ENCODE measurements at regions not wholly inside any gene's neighbourhood (a gene's known extent, or its start where the extent isn't known, plus 50 kb on each side); places are given as distances from the start of the nearest gene placed in this dataset.

DNA sequence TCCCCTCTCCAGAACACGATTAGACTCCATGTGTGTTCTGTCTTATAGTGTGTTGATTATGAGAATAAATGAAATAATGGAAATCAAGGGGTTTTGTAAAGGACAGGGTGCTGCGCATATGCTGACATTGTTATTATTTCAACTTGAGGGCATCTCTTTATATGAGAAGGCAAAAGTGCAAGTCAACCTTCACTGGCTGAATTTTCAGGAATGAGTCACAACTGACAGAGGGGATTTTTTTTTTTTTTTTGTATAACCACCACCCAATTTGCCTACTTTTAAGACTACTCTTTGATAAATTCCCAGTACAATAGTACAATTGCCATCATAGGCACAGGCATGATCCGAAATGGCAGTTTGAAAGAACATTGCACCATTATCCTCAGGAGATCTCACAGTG lies 419.2 kb upstream of the NMUR2 start:
- no peak for TF ChIP-seq POLR2AphosphoS5 (IDR thresholded peaks at IDR 0.05; ENCODE audit: low read depth)
- TF ChIP-seq, protein P1, sequence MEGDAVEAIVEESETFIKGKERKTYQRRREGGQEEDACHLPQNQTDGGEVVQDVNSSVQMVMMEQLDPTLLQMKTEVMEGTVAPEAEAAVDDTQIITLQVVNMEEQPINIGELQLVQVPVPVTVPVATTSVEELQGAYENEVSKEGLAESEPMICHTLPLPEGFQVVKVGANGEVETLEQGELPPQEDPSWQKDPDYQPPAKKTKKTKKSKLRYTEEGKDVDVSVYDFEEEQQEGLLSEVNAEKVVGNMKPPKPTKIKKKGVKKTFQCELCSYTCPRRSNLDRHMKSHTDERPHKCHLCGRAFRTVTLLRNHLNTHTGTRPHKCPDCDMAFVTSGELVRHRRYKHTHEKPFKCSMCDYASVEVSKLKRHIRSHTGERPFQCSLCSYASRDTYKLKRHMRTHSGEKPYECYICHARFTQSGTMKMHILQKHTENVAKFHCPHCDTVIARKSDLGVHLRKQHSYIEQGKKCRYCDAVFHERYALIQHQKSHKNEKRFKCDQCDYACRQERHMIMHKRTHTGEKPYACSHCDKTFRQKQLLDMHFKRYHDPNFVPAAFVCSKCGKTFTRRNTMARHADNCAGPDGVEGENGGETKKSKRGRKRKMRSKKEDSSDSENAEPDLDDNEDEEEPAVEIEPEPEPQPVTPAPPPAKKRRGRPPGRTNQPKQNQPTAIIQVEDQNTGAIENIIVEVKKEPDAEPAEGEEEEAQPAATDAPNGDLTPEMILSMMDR (IDR thresholded peaks at IDR 0.05; ENCODE audit: insufficient read depth, low read length), result no peak
- no peak for TF ChIP-seq REST (IDR thresholded peaks at IDR 0.05; ENCODE audit: insufficient replicate concordance, low read depth)
- TF ChIP-seq SPI1 (IDR thresholded peaks at IDR 0.05; ENCODE audit: borderline replicate concordance, low read depth), result no peak
